A172 (cell line): ENCODE measurements at regions not wholly inside any gene's neighbourhood (a gene's known extent, or its start where the extent isn't known, plus 50 kb on each side); places are given as distances from the start of the nearest gene placed in this dataset.

Experiments used
- DNase-seq: peaks from one replicate; pipeline ENCODE4 v3.0.0-alpha.2; 2015; ENCODE audit warnings: low spot score

- no peak for DNase-seq
Measured at GRCh38 chr12:23462546-23462945, 486.9 kb downstream of the SOX5 start.

DNA sequence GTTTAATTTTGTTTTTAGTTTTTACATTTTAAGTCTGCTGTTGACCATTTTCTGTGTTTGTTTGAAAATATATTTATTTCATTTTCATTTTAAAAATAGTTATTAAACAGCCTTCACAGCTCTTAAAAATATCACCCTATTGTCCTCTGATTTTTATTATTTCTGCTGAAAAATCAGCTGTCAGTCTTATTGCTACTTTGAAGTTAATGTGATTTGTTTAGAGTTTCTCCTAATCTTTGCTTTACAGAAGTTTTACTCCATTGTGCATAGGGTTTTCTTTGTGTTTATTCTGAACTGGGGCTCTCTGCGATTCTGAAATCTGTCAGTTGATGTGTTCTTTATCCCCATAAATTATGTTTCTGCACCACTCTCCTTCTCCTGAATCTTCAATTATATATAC is 486.3 kb downstream of the SOX5 start:
- DNase-seq = no peak

GRCh38 chr12:23464241-23464812 is 485.1 kb downstream of the SOX5 start:
- no peak for DNase-seq

DNA sequence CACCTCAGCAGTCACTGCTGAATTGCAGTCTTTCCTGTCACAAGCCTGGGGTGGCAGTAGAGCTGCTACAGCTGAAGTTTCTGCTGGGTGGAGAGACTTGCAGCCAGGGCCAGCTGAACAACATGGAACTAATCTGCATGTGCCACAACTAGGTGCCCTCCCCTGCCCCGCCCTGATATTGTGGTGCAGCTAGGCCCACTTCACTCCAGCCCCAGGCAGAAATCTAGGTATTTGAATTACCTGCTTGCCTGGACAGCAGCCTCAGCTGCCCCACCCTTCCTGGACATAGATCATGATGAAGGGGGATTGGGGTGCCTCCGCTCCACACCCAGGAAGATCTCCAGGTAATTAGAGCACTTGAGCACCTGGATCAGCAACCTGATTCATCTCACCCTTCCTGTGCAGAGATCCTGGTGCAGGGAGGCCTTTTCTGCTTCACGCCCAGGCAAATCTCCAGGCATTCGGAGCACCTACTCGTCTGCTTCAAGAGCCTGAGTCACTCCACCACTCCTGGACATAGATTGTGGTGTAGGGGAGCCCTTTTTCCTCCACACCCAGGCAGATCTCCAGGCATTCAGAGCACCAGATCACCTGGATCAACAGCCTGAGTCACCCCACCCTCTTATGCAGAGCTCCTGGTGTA is 477.0 kb downstream of the SOX5 start:
- no peak for DNase-seq

DNA sequence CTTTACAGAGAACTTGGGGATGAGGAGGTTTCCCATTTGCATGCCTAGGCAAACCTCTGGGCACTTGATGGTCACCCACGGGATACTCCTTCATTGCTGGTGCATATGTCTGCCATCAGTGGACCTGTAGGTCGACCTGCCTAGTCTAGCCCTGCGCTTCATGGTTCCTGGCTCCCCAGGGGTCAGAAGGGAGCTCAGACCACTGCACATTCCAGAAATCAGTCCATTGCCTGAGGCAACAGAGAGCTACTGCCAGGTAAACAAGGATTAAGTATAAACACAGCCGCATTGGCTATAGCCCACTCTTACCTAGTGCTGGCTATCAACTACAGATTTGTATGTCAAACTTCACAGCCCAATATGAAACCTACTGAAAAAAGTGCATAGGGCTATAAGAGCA is 476.4 kb downstream of the SOX5 start:
- no peak for DNase-seq

DNA sequence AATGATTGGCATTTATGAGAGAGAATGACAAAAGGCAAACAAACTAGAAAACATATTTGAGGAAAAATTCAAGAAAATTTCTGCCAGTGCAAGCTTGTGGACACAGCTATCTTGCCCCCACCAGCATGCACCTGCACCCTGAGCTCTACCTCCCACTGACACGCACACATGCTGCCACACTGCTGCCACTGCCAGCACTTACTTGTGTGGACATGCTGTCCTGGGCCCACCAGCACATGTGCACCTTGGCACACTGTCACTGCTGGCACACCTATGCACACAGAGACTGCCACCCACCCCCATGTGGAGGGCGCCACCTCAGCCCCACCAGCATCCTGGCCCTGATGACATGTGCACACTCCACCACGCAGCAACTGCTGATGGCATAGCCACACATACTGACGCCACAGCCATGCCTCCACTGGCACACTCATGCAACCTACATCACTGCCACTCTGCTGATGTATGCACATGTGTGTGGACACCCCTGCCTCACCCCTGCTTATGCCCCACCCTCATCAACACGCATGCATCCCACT is 475.0 kb downstream of the SOX5 start:
- no peak for DNase-seq
